ENCODE measurements at regions not wholly inside any gene's neighbourhood (a gene's known extent, or its start where the extent isn't known, plus 50 kb on each side); places are given as distances from the start of the nearest gene placed in this dataset.

GRCh38 chr4:156100651-156101050, 147.0 kb upstream of the CTSO start:
- Histone ChIP-seq H3K36me3 (ENCODE audit: insufficient read depth, low read length) (no peaks in the 10 kb centered on the region), H3K27me3 (ENCODE audit: insufficient read depth, low read length) (no peaks in the 10 kb centered on the region), H2AFZ (ENCODE audit: low read length, unreplicated experiment) (no peak overlapping the region), H3K4me3 (ENCODE audit: low read depth, low read length) (no peak overlapping the region), H3K27ac (ENCODE audit: low read depth, low read length) (no peak overlapping the region), H3K4me1 (ENCODE audit: control insufficient read depth, insufficient read depth, low read length, unreplicated experiment) (no peaks in the 10 kb centered on the region), H3K79me2 (ENCODE audit: control insufficient read depth, insufficient read depth, low read length, unreplicated experiment) (no peaks in the 10 kb centered on the region)

- Histone ChIP-seq H3K4me3 (ENCODE audit: low read depth, low read length) (no peak overlapping the region), H3K27ac (ENCODE audit: low read depth, low read length) (no peak overlapping the region), H3K36me3 (ENCODE audit: insufficient read depth, low read length) (no peaks in the 10 kb centered on the region), H3K79me2 (ENCODE audit: control insufficient read depth, insufficient read depth, low read length, unreplicated experiment) (no peaks in the 10 kb centered on the region), H2AFZ (ENCODE audit: low read length, unreplicated experiment) (no peak overlapping the region), H3K4me1 (ENCODE audit: control insufficient read depth, insufficient read depth, low read length, unreplicated experiment) (no peaks in the 10 kb centered on the region), H3K27me3 (ENCODE audit: insufficient read depth, low read length) (no peaks in the 10 kb centered on the region)
Measured at GRCh38 chr4:156098805-156099204, 145.1 kb upstream of the CTSO start.

GRCh38 chr4:156085100-156085499, 131.4 kb upstream of the CTSO start:
- H3K27ac ChIP-seq (ENCODE audit: low read depth, low read length), result no peak overlapping the region
- no peaks in the 10 kb centered on the region for H3K36me3 ChIP-seq (ENCODE audit: insufficient read depth, low read length)
- H3K4me3 ChIP-seq (ENCODE audit: low read depth, low read length), result no peak overlapping the region
- H3K79me2 ChIP-seq (ENCODE audit: control insufficient read depth, insufficient read depth, low read length, unreplicated experiment), result no peaks in the 10 kb centered on the region
- no peaks in the 10 kb centered on the region for H3K4me1 ChIP-seq (ENCODE audit: control insufficient read depth, insufficient read depth, low read length, unreplicated experiment)
- H3K27me3 ChIP-seq (ENCODE audit: insufficient read depth, low read length), result no peaks in the 10 kb centered on the region
- no peak overlapping the region for H2AFZ ChIP-seq (ENCODE audit: low read length, unreplicated experiment)

- Histone ChIP-seq H2AFZ (ENCODE audit: low read length, unreplicated experiment) (no peak overlapping the region), H3K36me3 (ENCODE audit: insufficient read depth, low read length) (no peaks in the 10 kb centered on the region), H3K4me3 (ENCODE audit: low read depth, low read length) (no peak overlapping the region), H3K4me1 (ENCODE audit: control insufficient read depth, insufficient read depth, low read length, unreplicated experiment) (no peaks in the 10 kb centered on the region), H3K27ac (ENCODE audit: low read depth, low read length) (no peak overlapping the region), H3K79me2 (ENCODE audit: control insufficient read depth, insufficient read depth, low read length, unreplicated experiment) (no peaks in the 10 kb centered on the region), H3K27me3 (ENCODE audit: insufficient read depth, low read length) (no peaks in the 10 kb centered on the region)
Measured at GRCh38 chr4:156084373-156084772, 130.7 kb upstream of the CTSO start.

- Histone ChIP-seq H3K36me3 (ENCODE audit: insufficient read depth, low read length) (0 out of 2 replicates have a peak, but pooled peaks cover 3% of the 10 kb centered on the region), H2AFZ (ENCODE audit: low read length, unreplicated experiment) (no peak overlapping the region), H3K27ac (ENCODE audit: low read depth, low read length) (no peak overlapping the region), H3K4me3 (ENCODE audit: low read depth, low read length) (no peak overlapping the region), H3K27me3 (ENCODE audit: insufficient read depth, low read length) (no peaks in the 10 kb centered on the region), H3K4me1 (ENCODE audit: control insufficient read depth, insufficient read depth, low read length, unreplicated experiment) (no peaks in the 10 kb centered on the region), H3K79me2 (ENCODE audit: control insufficient read depth, insufficient read depth, low read length, unreplicated experiment) (no peaks in the 10 kb centered on the region)
Measured at GRCh38 chr4:156073976-156074375, 120.3 kb upstream of the CTSO start.

GRCh38 chr4:156060661-156061060, 107.0 kb upstream of the CTSO start:
- H2AFZ ChIP-seq (ENCODE audit: low read length, unreplicated experiment), result no peak overlapping the region
- no peak overlapping the region for H3K27ac ChIP-seq (ENCODE audit: low read depth, low read length)
- H3K4me3 ChIP-seq (ENCODE audit: low read depth, low read length), result no peak overlapping the region

GRCh38 chr4:156053174-156053573, 99.5 kb upstream of the CTSO start:
- H3K79me2 ChIP-seq (ENCODE audit: control insufficient read depth, insufficient read depth, low read length, unreplicated experiment), result no peaks in the 10 kb centered on the region

More at GRCh38 chr4:156060661-156061060, 107.0 kb upstream of the CTSO start:
- H3K79me2 ChIP-seq (ENCODE audit: control insufficient read depth, insufficient read depth, low read length, unreplicated experiment), result no peaks in the 10 kb centered on the region
- no peaks in the 10 kb centered on the region for H3K27me3 ChIP-seq (ENCODE audit: insufficient read depth, low read length)
- H3K4me1 ChIP-seq (ENCODE audit: control insufficient read depth, insufficient read depth, low read length, unreplicated experiment), result no peaks in the 10 kb centered on the region
- no peaks in the 10 kb centered on the region for H3K36me3 ChIP-seq (ENCODE audit: insufficient read depth, low read length)

GRCh38 chr4:156052116-156052515, 98.5 kb upstream of the CTSO start:
- Histone ChIP-seq H3K27me3 (ENCODE audit: insufficient read depth, low read length) (no peaks in the 10 kb centered on the region), H3K36me3 (ENCODE audit: insufficient read depth, low read length) (no peaks in the 10 kb centered on the region), H3K4me3 (ENCODE audit: low read depth, low read length) (no peak overlapping the region), H3K4me1 (ENCODE audit: control insufficient read depth, insufficient read depth, low read length, unreplicated experiment) (no peaks in the 10 kb centered on the region), H2AFZ (ENCODE audit: low read length, unreplicated experiment) (no peak overlapping the region), H3K79me2 (ENCODE audit: control insufficient read depth, insufficient read depth, low read length, unreplicated experiment) (no peaks in the 10 kb centered on the region), H3K27ac (ENCODE audit: low read depth, low read length) (no peak overlapping the region)

More at GRCh38 chr4:156053174-156053573, 99.5 kb upstream of the CTSO start:
- no peak overlapping the region for H3K27ac ChIP-seq (ENCODE audit: low read depth, low read length)
- no peaks in the 10 kb centered on the region for H3K36me3 ChIP-seq (ENCODE audit: insufficient read depth, low read length)
- no peaks in the 10 kb centered on the region for H3K4me1 ChIP-seq (ENCODE audit: control insufficient read depth, insufficient read depth, low read length, unreplicated experiment)
- H2AFZ ChIP-seq (ENCODE audit: low read length, unreplicated experiment), result no peak overlapping the region
- no peak overlapping the region for H3K4me3 ChIP-seq (ENCODE audit: low read depth, low read length)
- H3K27me3 ChIP-seq (ENCODE audit: insufficient read depth, low read length), result no peaks in the 10 kb centered on the region

- Histone ChIP-seq H3K27ac (ENCODE audit: low read depth, low read length) (no peak overlapping the region), H3K79me2 (ENCODE audit: control insufficient read depth, insufficient read depth, low read length, unreplicated experiment) (no peaks in the 10 kb centered on the region), H2AFZ (ENCODE audit: low read length, unreplicated experiment) (no peak overlapping the region), H3K4me1 (ENCODE audit: control insufficient read depth, insufficient read depth, low read length, unreplicated experiment) (no peaks in the 10 kb centered on the region), H3K4me3 (ENCODE audit: low read depth, low read length) (no peak overlapping the region), H3K36me3 (ENCODE audit: insufficient read depth, low read length) (no peaks in the 10 kb centered on the region), H3K27me3 (ENCODE audit: insufficient read depth, low read length) (no peaks in the 10 kb centered on the region)
Measured at GRCh38 chr4:156038772-156039171, 85.1 kb upstream of the CTSO start.

GRCh38 chr4:156036496-156036895, 82.8 kb upstream of the CTSO start:
- Histone ChIP-seq H3K36me3 (ENCODE audit: insufficient read depth, low read length) (no peaks in the 10 kb centered on the region), H3K79me2 (ENCODE audit: control insufficient read depth, insufficient read depth, low read length, unreplicated experiment) (no peaks in the 10 kb centered on the region), H3K27ac (ENCODE audit: low read depth, low read length) (no peak overlapping the region), H3K4me1 (ENCODE audit: control insufficient read depth, insufficient read depth, low read length, unreplicated experiment) (no peaks in the 10 kb centered on the region), H3K4me3 (ENCODE audit: low read depth, low read length) (no peak overlapping the region), H3K27me3 (ENCODE audit: insufficient read depth, low read length) (no peaks in the 10 kb centered on the region), H2AFZ (ENCODE audit: low read length, unreplicated experiment) (no peak overlapping the region)

- H3K27me3 ChIP-seq (ENCODE audit: insufficient read depth, low read length), result no peaks in the 10 kb centered on the region
- no peak overlapping the region for H2AFZ ChIP-seq (ENCODE audit: low read length, unreplicated experiment)
- no peaks in the 10 kb centered on the region for H3K4me1 ChIP-seq (ENCODE audit: control insufficient read depth, insufficient read depth, low read length, unreplicated experiment)
Measured at GRCh38 chr4:156029691-156030090, 76.0 kb upstream of the CTSO start.

More at GRCh38 chr4:156029691-156030090, 76.0 kb upstream of the CTSO start:
- Histone ChIP-seq H3K79me2 (ENCODE audit: control insufficient read depth, insufficient read depth, low read length, unreplicated experiment) (no peaks in the 10 kb centered on the region), H3K27ac (ENCODE audit: low read depth, low read length) (no peak overlapping the region), H3K4me3 (ENCODE audit: low read depth, low read length) (no peak overlapping the region), H3K36me3 (ENCODE audit: insufficient read depth, low read length) (no peaks in the 10 kb centered on the region)
